ENCODE measurements at regions not wholly inside any gene's neighbourhood (a gene's known extent, or its start where the extent isn't known, plus 50 kb on each side); places are given as distances from the start of the nearest gene placed in this dataset.

DNA sequence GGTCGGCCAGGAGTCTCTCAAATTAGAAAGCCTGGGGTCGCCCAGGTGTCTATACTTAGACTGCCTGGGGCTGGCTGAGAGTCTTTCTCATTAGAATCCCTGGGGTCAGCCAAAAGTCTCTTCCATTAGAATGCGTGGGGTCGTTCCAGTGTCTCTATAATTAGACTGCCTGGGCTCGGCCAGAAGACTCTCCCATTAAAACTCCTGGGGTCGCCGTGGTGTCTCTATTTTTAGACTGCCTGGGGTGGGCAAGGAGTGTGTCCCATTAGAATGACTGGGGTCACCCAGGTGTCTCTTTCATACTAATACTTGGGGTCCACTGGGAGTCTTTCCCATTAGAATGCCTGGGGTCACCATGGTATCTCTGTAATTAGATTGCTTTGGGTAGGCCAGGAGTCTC is 2227.7 kb downstream of the TP53TG3F start:
- no peak for DNase-seq

DNA sequence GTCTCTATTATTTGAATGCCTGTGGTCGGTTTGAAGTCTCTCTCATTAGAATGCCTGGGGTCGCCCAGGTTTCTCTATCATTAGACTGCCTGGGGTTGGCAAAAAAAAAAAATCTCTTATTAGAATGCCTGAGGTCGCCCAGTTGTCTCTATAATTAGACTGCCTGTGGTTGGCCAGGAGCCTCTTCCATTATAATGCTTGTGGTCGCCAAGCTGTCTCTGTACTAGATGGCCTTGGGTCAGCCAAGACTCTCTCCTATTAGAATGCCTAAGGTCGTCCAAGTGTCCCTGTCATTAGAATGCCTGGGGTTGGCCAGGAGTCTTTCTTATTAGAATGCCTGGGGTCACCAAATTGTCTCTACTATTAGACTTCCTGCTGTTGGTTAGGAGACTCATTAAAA is 2228.4 kb downstream of the TP53TG3F start:
- DNase-seq, result no peak

DNA sequence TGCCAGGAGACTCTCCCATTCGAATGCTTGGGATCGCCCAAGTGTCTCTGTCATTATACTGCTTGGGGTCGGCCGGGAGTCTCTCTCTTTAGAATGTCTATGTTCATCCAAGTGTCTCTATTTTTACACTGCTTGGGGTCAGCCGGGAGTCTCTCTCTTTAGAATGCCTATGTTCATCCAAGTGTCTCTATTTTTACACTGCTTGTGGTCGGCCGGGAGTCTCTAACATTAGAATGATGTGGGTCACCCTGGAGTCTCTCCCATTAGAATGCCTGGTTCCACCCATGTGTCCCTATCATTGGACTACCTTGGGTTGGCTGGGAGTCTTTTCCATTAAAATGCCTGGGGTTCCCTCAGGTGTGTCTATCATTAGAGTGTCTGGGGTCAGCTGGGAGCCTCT is 2230.4 kb downstream of the TP53TG3F start:
- DNase-seq, result no peak

DNA sequence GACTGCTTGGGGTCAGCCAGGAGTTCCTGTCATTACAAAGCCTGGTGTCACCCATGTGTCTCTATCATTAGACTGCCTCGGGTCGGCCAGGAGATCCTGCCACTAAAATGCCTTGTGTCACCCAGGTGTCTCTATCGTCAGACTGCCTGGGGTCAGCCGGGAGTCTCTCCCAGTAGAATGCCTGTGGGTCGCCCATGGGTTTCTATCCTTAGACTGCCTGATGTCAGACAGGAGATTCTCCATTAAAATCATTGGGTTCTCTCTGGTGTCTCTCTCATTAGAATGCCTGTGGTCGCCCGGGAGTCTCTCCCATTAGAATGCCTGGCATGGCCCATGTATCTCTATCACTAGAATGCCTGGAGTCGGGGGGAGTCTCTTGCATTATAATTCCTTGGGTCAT is 2231.0 kb downstream of the TP53TG3F start:
- DNase-seq, result no peak

DNA sequence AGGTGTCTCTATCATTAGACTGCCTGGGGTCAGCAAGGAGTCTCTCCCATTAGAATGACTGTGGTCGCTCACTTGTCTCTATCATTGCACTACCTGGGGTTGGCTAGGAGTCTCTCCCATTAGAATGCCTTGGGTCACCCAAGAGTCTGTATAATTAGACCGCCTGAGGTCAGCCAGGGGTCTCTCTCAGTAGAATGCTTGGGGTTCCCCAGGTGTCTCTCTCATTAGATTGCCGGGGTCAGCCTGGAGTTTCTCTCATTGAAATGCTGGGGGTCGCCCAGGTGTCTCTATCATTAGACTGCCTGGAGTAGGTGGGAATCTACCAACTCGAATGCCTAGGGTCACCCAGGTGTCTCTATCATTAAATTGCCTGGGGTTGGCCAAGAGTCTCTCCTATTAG is 2231.6 kb downstream of the TP53TG3F start:
- DNase-seq, result no peak

DNA sequence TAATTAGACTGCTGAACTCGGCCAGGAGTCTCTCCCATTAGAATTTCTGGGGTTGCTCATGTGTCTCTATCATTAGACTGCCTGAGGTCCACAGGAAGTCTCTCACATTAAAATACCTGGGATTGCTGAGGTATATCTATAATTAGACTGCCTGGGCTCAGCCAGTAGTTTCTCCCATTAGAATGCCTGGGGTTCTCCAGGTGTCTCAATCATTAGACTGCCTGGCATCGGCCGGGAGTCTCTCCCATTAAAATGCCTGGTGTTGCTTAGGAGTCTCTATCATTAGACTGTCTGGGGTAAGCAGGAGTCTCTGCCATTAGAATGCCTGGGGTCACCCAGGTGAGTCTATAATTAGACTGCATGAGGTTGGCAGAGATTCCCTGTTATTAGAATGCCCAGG is 2233.4 kb downstream of the TP53TG3F start:
- no peak for DNase-seq

DNA sequence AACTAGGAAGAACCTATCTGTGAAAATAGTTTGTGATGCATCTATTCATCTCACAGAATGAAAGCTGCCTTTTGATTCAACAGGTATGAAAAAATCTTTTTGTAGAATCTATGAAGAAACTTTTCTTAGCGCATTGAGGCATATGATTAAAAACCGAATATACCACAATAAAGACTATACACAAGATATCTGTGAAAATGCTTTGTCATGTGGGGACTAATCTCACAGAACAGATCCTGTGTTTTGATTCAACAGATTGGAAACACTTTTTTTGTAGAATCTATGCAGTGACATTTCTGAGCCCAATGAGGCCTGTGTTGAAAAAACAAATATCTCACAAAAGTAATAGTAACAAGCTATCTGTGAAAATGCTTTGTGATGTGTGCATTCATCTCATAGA is 2247.5 kb downstream of the TP53TG3F start:
- no peak for DNase-seq

DNA sequence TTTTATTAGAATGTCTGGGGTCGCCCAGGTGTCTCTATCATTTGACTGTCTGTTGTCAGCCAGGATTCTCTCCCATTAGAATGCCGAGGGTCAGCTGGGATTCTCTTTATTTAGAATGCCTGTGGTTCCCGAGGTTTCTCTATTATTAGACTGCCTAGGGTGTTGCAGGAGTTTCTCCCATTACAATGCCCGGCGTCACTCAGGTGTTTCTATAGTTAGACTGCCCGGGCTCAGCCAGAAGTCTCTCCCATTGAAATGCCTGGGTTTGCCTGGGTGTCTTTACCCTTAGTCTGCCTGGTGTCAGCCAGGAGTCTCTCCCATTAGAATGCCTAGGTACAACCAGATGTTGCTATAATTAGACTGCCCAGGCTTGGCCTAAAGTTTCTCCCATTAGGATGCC is 2252.0 kb downstream of the TP53TG3F start:
- no peak for DNase-seq

DNA sequence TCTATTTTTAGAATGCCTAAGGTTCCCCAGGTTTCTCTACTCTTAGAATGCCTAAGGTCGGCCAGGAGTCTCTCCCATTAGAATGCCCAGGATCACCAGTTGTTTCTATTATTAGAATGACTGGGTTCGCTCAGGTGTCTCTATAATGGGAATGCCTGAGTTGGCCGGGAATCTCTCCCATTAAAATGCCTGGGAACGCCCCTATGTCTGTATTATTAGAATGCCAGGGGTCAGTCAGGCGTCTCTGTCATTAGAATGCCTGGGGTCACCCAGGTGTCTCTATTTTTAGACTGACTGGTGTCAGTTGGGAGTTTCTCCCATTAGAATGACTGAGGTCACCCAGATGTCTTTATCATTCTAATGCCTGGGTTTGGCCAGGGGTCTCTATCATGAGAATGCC is 2252.5 kb downstream of the TP53TG3F start:
- no peak for DNase-seq

DNA sequence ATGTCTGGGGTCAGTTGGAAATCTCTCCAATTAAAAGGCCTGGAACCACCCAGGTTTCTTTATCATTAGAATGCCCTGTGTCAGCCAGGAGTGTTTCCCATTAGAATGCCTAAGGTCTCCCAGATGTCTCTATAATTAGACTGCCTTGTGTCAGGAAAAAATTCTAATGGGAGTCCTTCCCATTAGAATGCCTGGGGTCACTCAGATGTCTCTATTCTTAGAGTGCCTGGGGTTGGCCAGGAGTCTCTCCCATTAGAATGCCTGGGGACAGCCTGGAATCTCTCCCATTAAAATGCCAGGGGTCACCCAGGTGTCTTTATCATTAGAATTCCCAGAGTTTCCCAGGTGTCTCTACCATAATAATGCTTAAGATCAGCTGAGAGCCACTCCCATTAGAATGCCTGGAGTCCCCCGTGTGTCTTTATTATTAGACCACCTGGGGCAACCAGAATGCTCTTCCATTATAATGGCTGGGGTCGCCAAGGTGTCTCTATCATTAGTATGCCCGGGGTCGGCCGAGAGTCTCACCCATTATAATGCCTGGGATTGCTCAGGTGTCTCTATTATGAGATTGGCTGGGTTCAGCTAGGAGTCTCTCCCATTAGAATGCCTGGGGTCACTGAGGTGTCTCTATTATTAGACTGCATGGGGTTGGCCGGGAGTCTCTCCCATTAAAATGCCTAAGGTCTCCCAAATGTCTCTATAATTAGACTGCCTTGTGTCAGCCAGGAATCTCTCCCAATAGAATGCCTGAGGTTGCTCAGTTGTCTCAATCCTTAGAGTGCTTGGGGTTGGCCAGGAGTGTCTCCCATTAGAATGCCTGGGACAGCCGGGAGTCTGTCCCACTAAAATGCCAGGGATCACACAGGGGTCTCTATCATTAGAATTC is 2254.6 kb downstream of the TP53TG3F start:
- no peak for DNase-seq

DNA sequence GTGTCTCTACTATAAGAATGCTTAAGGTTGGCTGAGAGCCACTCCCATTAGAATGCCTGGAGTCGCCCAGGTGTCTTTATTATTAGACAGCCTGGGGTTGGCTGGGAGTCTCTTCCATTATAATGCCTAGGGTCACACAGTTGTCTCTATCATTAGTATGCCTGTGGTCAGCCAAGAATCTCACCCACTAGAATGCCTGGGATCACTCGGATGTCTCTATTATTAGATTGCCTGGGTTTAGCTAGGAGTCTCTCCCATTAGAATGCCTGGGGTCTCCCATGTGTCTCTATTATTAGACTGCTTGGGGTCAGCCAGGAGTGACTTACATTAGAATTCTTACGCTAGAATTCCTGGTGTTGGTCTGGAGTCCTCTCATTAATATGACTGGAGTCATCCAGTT is 2255.3 kb downstream of the TP53TG3F start:
- DNase-seq, result no peak

DNA sequence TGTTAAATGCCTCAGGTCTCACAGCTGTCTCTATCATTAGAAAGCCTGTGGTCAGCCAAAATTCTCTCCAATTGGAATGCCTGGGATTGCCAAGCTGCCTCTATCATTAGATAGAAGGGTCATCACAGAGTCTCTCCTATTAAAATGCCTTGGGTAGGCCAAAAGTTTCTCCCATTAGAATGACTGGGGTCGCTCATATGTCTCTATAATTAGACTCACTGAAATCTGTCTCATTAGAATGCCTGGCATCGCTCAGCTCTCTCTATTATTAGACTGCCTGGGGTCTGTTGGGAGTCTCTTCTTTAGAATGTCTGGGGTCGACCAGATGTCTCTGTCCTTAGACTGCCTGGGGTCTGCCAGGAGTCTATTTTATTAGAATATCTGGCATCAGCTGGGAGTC is 2265.1 kb downstream of the TP53TG3F start:
- DNase-seq, result no peak

DNA sequence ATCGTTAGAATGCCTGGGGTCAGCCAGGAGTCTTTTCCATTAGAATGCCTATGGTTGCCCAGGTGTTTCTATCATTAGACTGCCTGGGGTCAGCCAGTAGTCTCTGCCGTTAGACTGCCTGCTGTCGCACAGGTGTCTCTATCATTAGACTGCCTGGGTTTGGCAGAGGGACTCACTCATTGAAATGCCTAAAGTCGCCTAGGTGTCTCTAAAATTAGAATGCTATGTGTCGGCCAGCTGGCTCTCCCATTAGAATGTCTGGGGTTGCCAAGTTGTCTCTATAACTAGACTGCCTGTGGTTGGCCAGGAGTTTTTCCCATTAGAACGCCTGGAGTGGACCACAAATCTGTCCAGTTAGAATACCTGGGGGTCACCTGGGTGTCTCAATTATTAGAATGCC is 2266.5 kb downstream of the TP53TG3F start:
- DNase-seq, result no peak

DNA sequence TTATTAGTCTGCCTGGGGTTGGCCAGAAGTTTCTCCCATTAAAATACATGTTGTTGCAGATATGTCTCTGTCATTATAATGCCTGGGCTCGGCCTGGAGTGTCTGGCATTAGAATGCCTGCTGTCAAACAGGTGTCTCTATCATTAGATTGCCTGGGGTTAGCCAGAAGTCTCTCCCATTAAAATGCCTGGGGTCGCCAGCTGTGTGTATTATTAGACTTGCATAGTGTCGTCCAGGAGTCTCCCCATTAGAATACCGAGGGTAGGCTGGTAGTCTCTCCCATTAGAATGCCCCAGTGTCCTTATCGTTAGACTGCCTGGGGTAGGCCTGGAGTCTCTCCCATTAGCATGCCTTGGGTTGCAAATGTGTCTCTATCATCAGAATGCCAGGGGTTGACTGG is 2270.8 kb downstream of the TP53TG3F start:
- no peak for DNase-seq

DNA sequence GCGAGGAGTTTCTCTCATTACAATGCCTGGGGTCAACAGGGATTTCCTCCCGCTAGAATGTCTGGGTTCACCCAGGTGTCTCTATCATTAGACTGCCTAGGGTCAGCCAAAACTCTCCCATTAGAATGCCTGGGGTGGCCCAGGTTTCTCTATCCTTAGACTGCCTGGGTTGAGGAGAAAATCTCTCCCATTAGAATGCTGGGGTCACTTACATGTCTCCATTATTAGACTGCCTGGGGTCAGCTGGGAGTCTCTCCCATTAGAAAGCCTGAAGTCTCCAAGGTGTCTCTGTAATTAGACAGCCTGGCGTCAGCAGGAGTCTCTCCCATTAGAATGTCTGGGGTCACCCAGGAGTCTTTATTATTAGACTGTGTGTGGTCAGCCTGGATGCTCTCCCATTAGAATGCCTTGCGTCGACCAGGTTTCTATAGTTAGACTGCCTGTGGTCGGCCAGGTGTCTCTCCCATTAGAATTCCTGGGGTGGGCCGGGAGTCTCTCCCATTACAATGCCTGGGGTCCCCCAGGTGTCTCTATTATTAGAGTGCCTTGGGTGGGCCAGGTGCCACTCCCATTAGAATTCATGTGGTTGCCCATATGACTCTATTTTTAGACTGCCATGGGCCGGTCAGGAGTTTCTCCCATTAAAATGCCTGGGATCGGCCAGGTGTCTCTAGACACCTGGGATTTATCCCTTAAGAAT is 2272.1 kb downstream of the TP53TG3F start:
- no peak for DNase-seq

DNA sequence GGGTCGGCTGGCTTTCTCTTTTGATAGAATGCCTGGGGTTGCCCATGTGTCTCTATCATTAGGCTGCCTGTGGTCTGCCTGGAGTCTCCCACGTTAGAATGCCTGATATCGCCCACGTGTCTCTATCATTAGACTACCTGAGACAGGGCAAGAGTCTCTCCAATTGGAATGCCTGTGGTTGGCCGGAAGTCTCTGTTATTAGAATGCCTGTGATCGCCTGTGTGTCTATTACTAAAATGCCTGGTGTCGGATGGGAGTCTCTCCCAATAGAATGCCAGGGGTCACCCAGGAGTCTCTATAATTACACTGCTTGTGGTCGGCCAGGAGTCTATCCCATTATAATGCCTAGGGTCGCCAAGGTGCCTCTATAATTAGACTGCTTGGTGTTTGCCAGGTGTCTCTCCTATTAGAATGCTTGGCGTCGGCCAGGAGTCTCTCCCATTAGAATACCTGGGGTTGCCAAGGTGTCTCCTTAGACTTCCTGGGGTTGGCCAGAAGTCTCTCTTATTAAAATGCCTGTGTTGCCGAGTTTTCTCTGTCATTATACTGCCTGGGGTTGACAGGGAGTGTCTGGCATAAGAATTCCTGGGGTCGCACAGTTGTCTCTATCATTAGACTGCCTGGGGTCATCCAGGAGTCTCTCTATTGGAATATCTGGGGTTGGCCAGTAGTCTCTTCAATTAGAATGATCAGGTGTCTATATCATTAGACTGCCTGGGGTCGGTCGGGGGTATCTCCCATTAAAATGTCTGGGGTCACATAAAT is 2272.8 kb downstream of the TP53TG3F start:
- DNase-seq, result no peak

DNA sequence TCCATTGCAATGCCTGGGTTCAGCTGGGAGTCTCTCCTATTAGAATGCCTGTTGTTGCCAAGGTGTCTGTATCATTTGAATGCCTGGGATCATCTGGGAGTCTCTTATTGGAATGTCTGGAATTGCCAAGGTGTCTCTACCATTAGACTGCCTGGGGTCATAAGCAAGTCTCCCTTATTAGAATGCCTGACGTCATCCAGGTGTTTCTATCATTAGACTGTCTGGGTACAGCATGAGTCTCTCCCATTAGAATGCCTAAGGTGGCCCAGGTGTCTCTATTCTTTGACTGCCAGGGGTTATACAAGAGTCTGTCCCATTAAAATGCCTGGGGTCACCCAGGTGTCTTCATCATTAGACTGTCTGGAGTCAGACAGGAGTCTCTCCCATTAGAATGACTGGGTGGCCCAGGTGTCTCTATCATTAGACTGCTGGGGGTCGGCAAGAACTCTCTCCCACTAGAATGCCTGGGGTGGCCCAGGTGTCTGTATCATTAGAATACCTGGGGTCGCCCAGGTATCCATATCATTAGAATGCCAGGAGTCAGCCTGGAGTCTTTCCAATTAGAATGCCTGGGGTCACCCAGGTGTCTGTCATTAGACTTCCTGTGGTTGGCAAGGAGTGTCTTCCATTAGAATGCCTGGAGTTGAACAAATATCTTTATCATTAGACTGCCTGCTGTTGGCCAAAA is 2274.0 kb downstream of the TP53TG3F start:
- no peak for DNase-seq

DNA sequence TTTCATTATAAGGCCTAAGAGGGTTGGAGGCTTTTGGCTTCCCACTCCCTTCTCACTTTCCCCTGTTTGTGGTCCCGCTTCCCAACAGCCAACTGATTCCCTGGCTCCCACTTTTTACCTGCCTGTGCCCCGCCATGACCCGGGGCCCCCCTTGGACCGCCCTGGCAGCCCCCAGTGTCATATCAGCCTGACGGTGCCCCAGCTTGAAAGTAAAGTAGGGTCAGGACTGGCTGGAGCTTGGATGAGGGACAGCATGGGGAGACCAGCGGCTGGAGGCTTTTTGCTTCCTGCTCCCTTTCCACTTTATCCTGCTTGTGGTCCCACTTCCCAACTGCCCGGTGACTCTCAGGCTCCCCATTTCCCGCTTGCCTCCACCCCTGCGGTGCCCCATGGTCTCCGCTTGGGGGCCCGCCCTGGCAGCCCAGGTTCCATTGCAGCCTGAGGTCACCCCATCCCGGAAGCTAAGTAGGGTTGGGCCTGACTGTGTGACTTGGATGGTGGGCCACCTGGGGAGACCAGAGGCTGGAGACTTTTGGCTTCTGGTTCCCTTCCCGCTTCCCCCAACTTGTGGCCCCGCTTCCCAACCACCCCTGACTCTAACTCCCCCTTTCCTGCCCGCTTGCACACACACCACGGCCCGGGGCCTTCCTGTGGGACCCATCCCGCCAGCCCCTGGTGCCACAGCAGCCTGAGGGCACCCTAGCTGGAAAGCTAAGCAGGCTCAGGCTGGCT is 2274.7 kb downstream of the TP53TG3F start:
- DNase-seq, result no peak

DNA sequence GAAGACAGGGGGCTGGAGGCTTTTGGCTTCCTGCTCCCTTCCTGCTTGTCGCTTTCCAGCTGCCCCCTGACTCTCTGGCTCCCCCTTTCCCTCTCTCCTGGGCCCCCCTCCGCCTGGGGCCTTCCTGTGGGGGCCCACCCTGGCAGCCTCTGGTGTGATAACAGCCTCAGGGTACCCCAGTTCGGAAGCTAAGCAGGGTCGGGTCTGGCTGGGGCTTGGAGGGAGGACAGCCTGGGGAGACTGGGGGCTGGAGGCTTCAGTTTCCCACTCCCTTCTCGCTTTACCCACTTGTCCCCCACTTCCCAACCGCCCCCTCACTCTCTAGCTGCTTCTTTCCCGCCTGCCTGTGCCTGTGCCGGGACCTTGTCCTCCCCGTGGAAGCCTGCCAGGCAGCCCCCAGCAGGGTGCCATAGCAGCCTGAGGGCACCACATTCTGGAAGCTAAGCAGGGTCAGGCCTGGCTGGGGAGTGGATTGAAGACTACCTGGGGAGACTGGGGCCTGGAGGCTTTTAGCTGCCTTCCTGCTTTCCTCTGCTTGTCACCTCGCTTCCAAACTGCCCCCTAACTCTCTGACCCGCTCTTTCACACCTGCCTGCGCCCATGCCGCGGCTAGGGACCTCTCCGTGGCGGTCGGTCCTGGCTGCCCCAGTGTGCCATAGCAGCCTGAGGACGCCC is 2275.5 kb downstream of the TP53TG3F start:
- no peak for DNase-seq

DNA sequence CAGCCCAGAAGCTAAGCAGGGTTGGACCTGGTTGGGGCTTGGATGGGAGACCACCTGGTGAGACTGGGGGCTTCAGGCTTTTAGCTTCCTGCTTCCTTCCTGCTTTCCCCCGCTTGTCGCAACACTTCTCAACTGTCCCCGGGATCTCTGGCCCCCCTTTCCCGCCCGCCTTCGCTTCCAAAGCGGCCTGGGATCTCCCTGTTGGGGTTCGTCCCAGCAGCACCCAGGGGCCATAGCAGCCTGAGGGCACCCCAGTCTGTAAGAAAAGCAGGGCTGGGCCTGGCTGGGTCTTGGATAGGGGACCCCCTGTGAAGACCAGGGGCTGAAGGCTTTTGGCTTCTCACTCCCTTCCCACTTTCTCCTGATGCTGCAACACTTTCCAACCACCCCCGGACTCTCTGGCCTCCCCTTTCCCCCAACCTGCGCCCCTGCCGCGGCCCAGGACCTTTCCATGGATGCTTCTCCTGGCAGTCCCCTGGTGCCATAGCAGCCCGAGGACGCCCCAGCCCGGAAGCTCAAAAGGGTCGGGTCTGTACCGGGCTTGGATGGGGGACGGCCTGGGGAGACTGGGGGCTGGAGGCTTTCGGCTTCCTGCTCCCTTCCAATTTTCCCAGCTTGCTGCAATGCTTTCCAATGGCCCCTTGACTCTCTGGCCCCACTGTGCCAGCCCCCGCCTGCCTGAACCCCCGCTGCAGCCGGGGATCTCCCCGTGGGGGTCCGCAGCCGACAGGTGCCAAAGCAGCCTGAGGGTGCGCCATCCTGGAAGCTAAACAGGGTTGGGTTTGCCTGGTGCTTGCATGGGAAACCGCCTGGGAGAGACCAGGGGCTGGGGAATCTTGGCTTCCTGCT is 2276.2 kb downstream of the TP53TG3F start:
- DNase-seq, result no peak

DNA sequence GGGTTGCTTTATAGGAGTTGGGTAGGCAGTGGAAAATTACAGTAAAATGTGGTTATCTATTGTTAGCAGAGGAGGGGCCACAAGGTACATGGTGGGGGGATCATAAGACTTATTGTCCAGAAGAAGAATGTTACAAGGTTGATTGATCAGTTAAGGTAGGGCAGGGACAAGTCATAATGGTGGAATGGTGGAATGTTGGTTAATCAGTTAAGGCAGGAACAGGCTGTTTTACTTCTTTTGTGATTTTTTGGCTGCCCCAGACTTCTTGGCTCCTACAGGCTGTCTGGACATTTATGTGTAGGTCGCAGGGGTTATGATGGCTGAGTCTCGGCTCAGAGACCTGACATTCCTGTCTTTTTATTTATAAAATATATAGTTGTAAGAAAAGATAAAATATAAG is 2277.1 kb downstream of the TP53TG3F start:
- DNase-seq, result no peak
